Tibial artery (tissue), 4 donors: ENCODE measurements at regions not wholly inside any gene's neighbourhood (a gene's known extent, or its start where the extent isn't known, plus 50 kb on each side); places are given as distances from the start of the nearest gene placed in this dataset.

ENCODE experiments used
- DNase-seq, 2 donors: peaks; one replicate each; pipeline ENCODE4 v3.0.0-alpha.2; 2019
- H3K27ac ChIP-seq, 2 donors: fragments of 200-600 bp; sonication (generic) in 1 of 2; 1 replicate in 1 of 2; 2 replicates in 1 of 2; pipeline ENCODE4 v1.5.1; 2018 to 2019; ENCODE audit warnings: mild to moderate bottlenecking in 1 of 2
- H3K27me3 ChIP-seq, 2 donors: fragments of 200-600 bp; sonication (generic) in 1 of 2; one replicate each; pipeline versions ENCODE4 v1.5.1 to v1.6.0; 2016 to 2019
- H3K36me3 ChIP-seq, 3 donors: fragments of 200-600 bp; sonication (generic) in 2 of 3; one replicate each; pipeline ENCODE4 v1.5.1; 2016 to 2019; ENCODE audit warnings: mild to moderate bottlenecking in 2 of 3
- H3K4me1 ChIP-seq, 4 donors: fragments of 200-600 bp; sonication (generic) in 2 of 4; 1 replicate in 3 of 4; 2 replicates in 1 of 4; pipeline ENCODE4 v1.5.1; 2016 to 2019
- H3K4me3 ChIP-seq, 2 donors: fragments of 200-600 bp; sonication (generic) in 1 of 2; 1 replicate in 1 of 2; 2 replicates in 1 of 2; pipeline ENCODE4 v1.5.1; 2018 to 2019; ENCODE audit warnings: mild to moderate bottlenecking in 2 of 2
- H3K9me3 ChIP-seq, 3 donors: fragments of 200-600 bp; sonication (generic) in 1 of 3; one replicate each; pipeline ENCODE4 v1.5.1; 2016 to 2019
- CTCF ChIP-seq, 2 experiments: fragments of 200-600 bp in 1 of 2; fragments of 450-650 bp in 1 of 2; IDR thresholded peaks; one replicate each; pipeline ENCODE4 v1.5.1; 2017 to 2019; ENCODE audit warnings: antibody characterized with exemption in 2 of 2, mild to moderate bottlenecking in 1 of 2, moderate library complexity in 1 of 2
- intact Hi-C: fragments of 100-400 bp; cut with DNase I; formaldehyde crosslinking; loops from one replicate; pipeline ENCODE4 v1.15.0; 2023; ENCODE audit warnings: low total_unique reads

- Histone ChIP-seq H3K9me3 (peaks cover 0 to 9% (median 0%) of the 10 kb centered on the region in 3 donors), H3K27ac (no peak overlapping the region), H3K36me3 (no peaks in the 10 kb centered on the region), H3K27me3 (no peaks in the 10 kb centered on the region), H3K4me1 (no peaks in the 10 kb centered on the region), H3K4me3 (no peak overlapping the region)
- no peak for TF ChIP-seq CTCF (IDR thresholded peaks at IDR 0.05)
- intact Hi-C loops: no loop called here
- no peak for DNase-seq
Measured at GRCh38 chr3:191074511-191074910, 124.5 kb upstream of the OSTN start.

- H3K4me1 ChIP-seq: no peaks in the 10 kb centered on the region
- H3K27ac ChIP-seq: no peak overlapping the region
- TF ChIP-seq CTCF (IDR thresholded peaks at IDR 0.05): no peak
- no peak for DNase-seq
- H3K4me3 ChIP-seq: no peak overlapping the region
- no peaks in the 10 kb centered on the region for H3K36me3 ChIP-seq
- intact Hi-C loops: no loop called here
- H3K9me3 ChIP-seq: no peaks in the 10 kb centered on the region
- no peaks in the 10 kb centered on the region for H3K27me3 ChIP-seq
Measured at GRCh38 chr3:191070762-191071403, 128.2 kb upstream of the OSTN start.

GRCh38 chr3:191070201-191070600, 128.8 kb upstream of the OSTN start:
- no peaks in the 10 kb centered on the region for H3K27me3 ChIP-seq
- TF ChIP-seq CTCF (IDR thresholded peaks at IDR 0.05): no peak
- no peak for DNase-seq
- H3K4me1 ChIP-seq: no peaks in the 10 kb centered on the region
- H3K27ac ChIP-seq: no peak overlapping the region
- no peaks in the 10 kb centered on the region for H3K36me3 ChIP-seq
- H3K4me3 ChIP-seq: no peak overlapping the region
- intact Hi-C loops: no loop called here
- H3K9me3 ChIP-seq: no peaks in the 10 kb centered on the region

- H3K4me3 ChIP-seq: no peak overlapping the region
- no peaks in the 10 kb centered on the region for H3K27me3 ChIP-seq
- DNase-seq: no peak
- no peak overlapping the region for H3K27ac ChIP-seq
- TF ChIP-seq CTCF (IDR thresholded peaks at IDR 0.05): no peak
- intact Hi-C loops: loop anchor here (5.0 kb wide), 1 partner anchor 457 kb away; no protein-coding TSS in a partner anchor
- no peaks in the 10 kb centered on the region for H3K36me3 ChIP-seq
- H3K4me1 ChIP-seq: no peaks in the 10 kb centered on the region
- H3K9me3 ChIP-seq: no peaks in the 10 kb centered on the region
Measured at GRCh38 chr3:191068946-191069813, 129.9 kb upstream of the OSTN start.

GRCh38 chr3:191066669-191067068, 132.4 kb upstream of the OSTN start:
- intact Hi-C loops: loop anchor here (5.0 kb wide), 1 partner anchor 454 kb away; no protein-coding TSS in a partner anchor
- no peaks in the 10 kb centered on the region for H3K4me1 ChIP-seq

More at GRCh38 chr3:191066669-191067068, 132.4 kb upstream of the OSTN start:
- no peak for DNase-seq
- Histone ChIP-seq H3K36me3 (no peaks in the 10 kb centered on the region), H3K27ac (no peak overlapping the region), H3K27me3 (no peaks in the 10 kb centered on the region), H3K9me3 (no peaks in the 10 kb centered on the region), H3K4me3 (no peak overlapping the region)
- TF ChIP-seq CTCF (IDR thresholded peaks at IDR 0.05): no peak
